HEK293T (cell line): ENCODE measurements at regions not wholly inside any gene's neighbourhood (a gene's known extent, or its start where the extent isn't known, plus 50 kb on each side); places are given as distances from the start of the nearest gene placed in this dataset.

ENCODE experiments used
- BHLHE40 ChIP-seq: fragments of 450-650 bp; IDR thresholded peaks from 2 replicates; pipeline ENCODE4 v1.6.1; 2016; ENCODE audit warnings: mild to moderate bottlenecking, moderate library complexity, borderline replicate concordance
- CTBP1 ChIP-seq: fragments of 450-650 bp; IDR thresholded peaks from 2 replicates; pipeline ENCODE4 v1.6.1; 2016; ENCODE audit warnings: borderline replicate concordance
- ELF4 ChIP-seq: fragments of 450-650 bp; IDR thresholded peaks from 2 replicates; pipeline ENCODE4 v1.6.1; 2017; ENCODE audit warnings: antibody characterized with exemption
- FOXA1 ChIP-seq: fragments of 450-650 bp; IDR thresholded peaks from 2 replicates; pipeline ENCODE4 v1.6.1; 2016; ENCODE audit warnings: mild to moderate bottlenecking
- FOXK2 ChIP-seq: fragments of 450-650 bp; IDR thresholded peaks from 2 replicates; pipeline ENCODE4 v1.6.1; 2016; ENCODE audit warnings: mild to moderate bottlenecking
- FOXM1 ChIP-seq: fragments of 450-650 bp; IDR thresholded peaks from 2 replicates; pipeline ENCODE4 v1.6.1; 2017; ENCODE audit warnings: mild to moderate bottlenecking, borderline replicate concordance
- L3MBTL2 ChIP-seq: fragments of 450-650 bp; conservative IDR thresholded peaks from 2 replicates; pipeline ENCODE4 v1.6.1; 2016; ENCODE audit warnings: mild to moderate bottlenecking
- LEF1 ChIP-seq: fragments of 450-650 bp; IDR thresholded peaks from 2 replicates; pipeline ENCODE4 v1.6.1; 2017; ENCODE audit warnings: mild to moderate bottlenecking, borderline replicate concordance
- NFRKB ChIP-seq: fragments of 450-650 bp; IDR thresholded peaks from 2 replicates; pipeline ENCODE4 v1.6.1; 2016; ENCODE audit warnings: mild to moderate bottlenecking, moderate library complexity
- PKNOX1 ChIP-seq: fragments of 450-650 bp; IDR thresholded peaks from 2 replicates; pipeline ENCODE4 v1.6.1; 2016
- SP1 ChIP-seq: fragments of 450-650 bp; IDR thresholded peaks from 2 replicates; pipeline ENCODE4 v1.6.1; 2017
- SUZ12 ChIP-seq: fragments of 450-650 bp; IDR thresholded peaks from 2 replicates; pipeline ENCODE4 v1.6.1; 2016; ENCODE audit warnings: mild to moderate bottlenecking
- TARDBP ChIP-seq: fragments of 450-650 bp; IDR thresholded peaks from 2 replicates; pipeline ENCODE4 v1.6.1; 2016
- ZNF384 ChIP-seq: fragments of 450-650 bp; IDR thresholded peaks from 2 replicates; pipeline ENCODE4 v1.6.1; 2016

- TF ChIP-seq BHLHE40 = no peak
- no peak for TF ChIP-seq PKNOX1
- no peak for TF ChIP-seq FOXM1
- no peak for TF ChIP-seq SP1
- no peak for TF ChIP-seq SUZ12
- TF ChIP-seq LEF1 = no peak
- no peak for TF ChIP-seq FOXA1
- TF ChIP-seq L3MBTL2 = no peak
- no peak for TF ChIP-seq FOXK2
- TF ChIP-seq CTBP1 = no peak
- no peak for TF ChIP-seq TARDBP
- no peak for TF ChIP-seq ELF4
- no peak for TF ChIP-seq NFRKB
- TF ChIP-seq ZNF384 = no peak
Observed at GRCh38 chr10:50972591-50972990, 87.2 kb upstream of the A1CF start.
